H1 (cell line): ENCODE measurements at regions not wholly inside any gene's neighbourhood (a gene's known extent, or its start where the extent isn't known, plus 50 kb on each side); places are given as distances from the start of the nearest gene placed in this dataset.

Experiments
- CTCF ChIA-PET: fragments of 300-600 bp; sonication (Branson Sonifier 250); formaldehyde crosslinking; loops from one replicate; lab custom pipeline; 2021; ENCODE audit not compliant: partially characterized antibody; lab: Charles Lee
- POLR2A ChIA-PET: fragments of 300-600 bp; sonication (Branson Sonifier 250); formaldehyde crosslinking; loops from one replicate; lab custom pipeline; 2021; ENCODE audit warnings: inconsistent platforms; ENCODE audit not compliant: partially characterized antibody; lab: Charles Lee
- DNase-seq, 2 experiments: peaks; one replicate each; pipeline versions ENCODE4 v3.0.0 to v3.0.0-alpha.2; 2010 to 2022; ENCODE audit warnings: low spot score in 2 of 2, low read depth in 1 of 2, mixed read lengths in 1 of 2
- FAIRE-seq: peaks from 2 replicates; lab custom pipeline; 2011; peaks lifted over from hg19 to GRCh38; lab: Jason Lieb, UNC
- H2AFZ ChIP-seq: 2 replicates; pipeline ENCODE4 v1.8.1; 2012; ENCODE audit warnings: low read length, inconsistent platforms
- H2AK5ac ChIP-seq: 2 replicates; pipeline ENCODE4 v1.6.1; 2013; ENCODE audit warnings: low read depth, low read length
- H2BK120ac ChIP-seq: replicated peaks from 2 replicates; pipeline ENCODE3; 2013; ENCODE audit warnings: low read depth, low read length, inconsistent platforms
- H2BK12ac ChIP-seq: 2 replicates; pipeline ENCODE4 v1.6.1; 2013; ENCODE audit warnings: low read depth, low read length
- H2BK15ac ChIP-seq: 2 replicates; pipeline ENCODE4 v1.6.1; 2013; ENCODE audit warnings: low read length
- H2BK20ac ChIP-seq: 2 replicates; pipeline ENCODE4 v1.6.1; 2013; ENCODE audit warnings: low read length
- H2BK5ac ChIP-seq: 2 replicates; pipeline ENCODE4 v1.6.1; 2013; ENCODE audit warnings: low read depth, low read length
- H3K14ac ChIP-seq: 2 replicates; pipeline ENCODE4 v1.6.1; 2013; ENCODE audit warnings: inconsistent platforms; ENCODE audit not compliant: insufficient read length
- H3K18ac ChIP-seq: 2 replicates; pipeline ENCODE4 v1.6.1; 2013; ENCODE audit warnings: low read length; ENCODE audit errors: extremely low read depth
- H3K23ac ChIP-seq: 2 replicates; pipeline ENCODE4 v1.6.1; 2013; ENCODE audit warnings: inconsistent platforms; ENCODE audit not compliant: insufficient read length
- H3K23me2 ChIP-seq: 2 replicates; pipeline ENCODE4 v1.6.1; 2013; ENCODE audit warnings: low read depth, low read length
- H3K27ac ChIP-seq: 2 replicates; pipeline ENCODE4 v1.6.1; 2011; ENCODE audit warnings: low read depth, low read length, inconsistent platforms
- H3K27me3 ChIP-seq, 4 experiments: replicated peaks in 1 of 4; 1 replicate in 1 of 4; 2 replicates in 3 of 4; pipeline versions ENCODE4 v1.6.1 to v1.8.1; 2011 to 2013; ENCODE audit warnings: low read length in 3 of 4, mild to moderate bottlenecking in 3 of 4, inconsistent platforms in 2 of 4, mixed read lengths in 2 of 4, moderate library complexity in 1 of 4; ENCODE audit not compliant: control insufficient read depth in 3 of 4, insufficient read depth in 3 of 4; ENCODE audit errors: extremely low read depth in 1 of 4
- H3K36me3 ChIP-seq, 4 experiments: 2 replicates each; pipeline versions ENCODE4 v1.6.1 to v1.8.1; 2011 to 2013; ENCODE audit warnings: mild to moderate bottlenecking in 4 of 4, low read length in 3 of 4, moderate library complexity in 2 of 4, control low read depth in 1 of 4, inconsistent platforms in 1 of 4; ENCODE audit not compliant: insufficient read depth in 4 of 4, control insufficient read depth in 2 of 4
- H3K4ac ChIP-seq: replicated peaks from 2 replicates; pipeline ENCODE3; 2013; ENCODE audit warnings: low read length, low read depth, mixed read lengths, inconsistent platforms; ENCODE audit not compliant: insufficient read length
- H3K4me1 ChIP-seq, 4 experiments: replicated peaks in 1 of 4; 1 replicate in 1 of 4; 2 replicates in 3 of 4; pipeline versions ENCODE4 v1.6.1 to v1.8.1; 2011 to 2013; ENCODE audit warnings: low read length in 3 of 4, inconsistent platforms in 2 of 4, mixed read lengths in 1 of 4; ENCODE audit not compliant: insufficient read depth in 4 of 4, control insufficient read depth in 3 of 4
- H3K4me2 ChIP-seq, 2 experiments: 2 replicates each; pipeline versions ENCODE4 v1.6.1 to v1.8.1; 2011 to 2013; ENCODE audit warnings: low read depth in 2 of 2, low read length in 2 of 2, control low read depth in 1 of 2, inconsistent platforms in 1 of 2, mild to moderate bottlenecking in 1 of 2; ENCODE audit not compliant: insufficient read depth in 1 of 2
- H3K4me3 ChIP-seq, 4 experiments: fragments of 200-600, 300-600 bp in 1 of 4; sonication (generic), shearing (Covaris generic), sonication (Bioruptor Twin) in 1 of 4; 2 replicates each; pipeline versions ENCODE4 v1.5.1 to v1.8.1; 2011 to 2016; ENCODE audit warnings: low read length in 4 of 4, low read depth in 3 of 4, control low read depth in 2 of 4, inconsistent platforms in 2 of 4, mild to moderate bottlenecking in 2 of 4, mixed read lengths in 1 of 4, moderate library complexity in 1 of 4; ENCODE audit not compliant: insufficient read depth in 2 of 4; ENCODE audit errors: extremely low read depth in 1 of 4
- H3K56ac ChIP-seq: replicated peaks from 2 replicates; pipeline ENCODE3; 2013; ENCODE audit warnings: low read depth, mild to moderate bottlenecking, mixed read lengths, low read length, inconsistent platforms; ENCODE audit not compliant: insufficient read length
- H3K79me1 ChIP-seq: 2 replicates; pipeline ENCODE4 v1.6.1; 2013; ENCODE audit warnings: low read depth, low read length, control low read depth
- H3K79me2 ChIP-seq, 2 experiments: 2 replicates each; pipeline versions ENCODE4 v1.6.1 to v1.8.1; 2012 to 2013; ENCODE audit warnings: low read length in 2 of 2, mild to moderate bottlenecking in 2 of 2, inconsistent platforms in 1 of 2; ENCODE audit not compliant: insufficient read depth in 2 of 2, control insufficient read depth in 1 of 2
- H3K9ac ChIP-seq, 4 experiments: replicated peaks in 1 of 4; 1 replicate in 1 of 4; 2 replicates in 3 of 4; pipeline versions ENCODE4 v1.6.1 to v1.8.1; 2011 to 2013; ENCODE audit warnings: low read depth in 3 of 4, low read length in 3 of 4, control low read depth in 2 of 4, mild to moderate bottlenecking in 2 of 4, moderate library complexity in 2 of 4, inconsistent platforms in 1 of 4; ENCODE audit errors: extremely low read depth in 1 of 4
- H3K9me3 ChIP-seq, 2 experiments: 2 replicates each; pipeline versions ENCODE4 v1.6.1 to v1.8.1; 2012 to 2013; ENCODE audit warnings: mild to moderate bottlenecking in 2 of 2, moderate library complexity in 2 of 2, control low read depth in 1 of 2, inconsistent platforms in 1 of 2, low read depth in 1 of 2, low read length in 1 of 2, mixed read lengths in 1 of 2; ENCODE audit not compliant: insufficient read depth in 2 of 2
- H4K20me1 ChIP-seq, 2 experiments: replicated peaks in 1 of 2; 2 replicates each; pipeline versions ENCODE3 to v1.8.1; 2011 to 2013; ENCODE audit warnings: inconsistent platforms in 2 of 2, low read length in 2 of 2, mild to moderate bottlenecking in 1 of 2; ENCODE audit not compliant: insufficient read depth in 2 of 2, control insufficient read depth in 1 of 2
- H4K5ac ChIP-seq: 2 replicates; pipeline ENCODE4 v1.6.1; 2013; ENCODE audit warnings: low read length, low read depth, mixed read lengths, inconsistent platforms; ENCODE audit not compliant: insufficient read length
- H4K8ac ChIP-seq: 2 replicates; pipeline ENCODE4 v1.8.0; 2013; ENCODE audit warnings: mild to moderate bottlenecking, moderate library complexity, low read length, inconsistent platforms; ENCODE audit not compliant: insufficient read depth; ENCODE audit errors: extremely low read depth
- H4K91ac ChIP-seq: replicated peaks from 2 replicates; pipeline ENCODE3; 2013; ENCODE audit warnings: low read length, mixed read lengths, inconsistent platforms; ENCODE audit not compliant: insufficient read length
- CBX5 ChIP-seq: fragments of 300-800, 300-1000 bp; sonication (generic); IDR thresholded peaks from 2 replicates; pipeline ENCODE4 v1.7.1; 2016; ENCODE audit warnings: antibody characterized with exemption, low read length, low read depth
- EZH2 ChIP-seq: fragments of 200-600 bp; sonication (generic); IDR thresholded peaks from 2 replicates; pipeline ENCODE4 v1.7.1; 2012; ENCODE audit warnings: low read depth, mild to moderate bottlenecking, moderate library complexity, low read length, inconsistent platforms; ENCODE audit not compliant: severe bottlenecking
- FOSL1 ChIP-seq: IDR thresholded peaks from 2 replicates; pipeline ENCODE4 v1.6.1; 2011; ENCODE audit warnings: mild to moderate bottlenecking, low read depth, low read length, moderate library complexity; ENCODE audit not compliant: insufficient read depth
- JUND ChIP-seq: IDR thresholded peaks from 2 replicates; pipeline ENCODE4 v1.6.1; 2011; ENCODE audit warnings: mild to moderate bottlenecking, improper control_type of control experiment, low read length
- PHF8 ChIP-seq: fragments of 200-600 bp; sonication (generic); conservative IDR thresholded peaks from 2 replicates; pipeline ENCODE4 v1.7.1; 2012; ENCODE audit warnings: low read depth, mild to moderate bottlenecking, inconsistent platforms, low read length, moderate library complexity
- POLR2A ChIP-seq, 2 experiments: IDR thresholded peaks; 1 replicate in 1 of 2; 2 replicates in 1 of 2; pipeline ENCODE4 v1.6.1; 2011; ENCODE audit warnings: low read depth in 2 of 2, low read length in 2 of 2, mild to moderate bottlenecking in 2 of 2; ENCODE audit errors: control extremely low read depth in 1 of 2
- SIRT6 ChIP-seq: IDR thresholded peaks from one replicate; pipeline ENCODE4 v1.7.1; 2012; ENCODE audit warnings: low read length, inconsistent platforms
- SP1 ChIP-seq: IDR thresholded peaks from 2 replicates; pipeline ENCODE4 v1.6.1; 2011; ENCODE audit warnings: low read depth, low read length
- SP2 ChIP-seq: IDR thresholded peaks from 2 replicates; pipeline ENCODE4 v1.6.1; 2012; ENCODE audit warnings: mild to moderate bottlenecking, low read length, inconsistent platforms
- YY1 ChIP-seq: IDR thresholded peaks from 2 replicates; pipeline ENCODE4 v1.6.1; 2011; ENCODE audit warnings: low read depth, mild to moderate bottlenecking, low read length

DNA sequence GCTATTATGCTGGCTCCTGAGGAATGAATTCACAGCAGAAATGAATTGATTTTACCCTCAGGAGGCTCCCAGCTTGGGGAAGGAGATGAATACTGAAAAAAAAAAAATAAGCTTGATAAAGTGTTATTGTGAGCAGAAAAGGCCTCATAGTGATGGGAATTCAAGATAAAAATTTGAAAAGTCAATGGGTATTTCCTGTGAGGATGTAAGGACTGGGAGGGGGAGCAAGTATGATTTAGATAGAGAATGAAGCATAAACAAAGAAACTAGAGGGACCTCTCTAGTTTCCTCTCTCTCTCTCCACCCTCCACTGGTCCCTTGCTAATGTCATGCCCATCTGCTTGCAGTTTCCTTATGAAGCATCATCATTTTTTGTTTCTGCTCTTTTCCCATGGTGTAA, 439.0 kb upstream of the PLXNA2 start:
- Histone ChIP-seq H4K5ac (no peak overlapping the region), H3K18ac (no peak overlapping the region), H3K4ac (no peak overlapping the region), H2BK12ac (no peak overlapping the region), H3K4me1 (no peaks in the 10 kb centered on the region), H3K9ac (no peak overlapping the region), H3K79me2 (no peaks in the 10 kb centered on the region), H4K91ac (no peak overlapping the region), H2BK15ac (no peak overlapping the region), H2BK20ac (no peak overlapping the region), H4K8ac (no peak overlapping the region), H3K14ac (no peak overlapping the region), H3K36me3 (no peaks in the 10 kb centered on the region), H2BK120ac (no peak overlapping the region), H2BK5ac (no peak overlapping the region), H3K9me3 (no peaks in the 10 kb centered on the region), H3K4me2 (no peak overlapping the region), H4K20me1 (no peaks in the 10 kb centered on the region), H3K56ac (no peak overlapping the region), H3K27ac (no peak overlapping the region), H3K23me2 (no peaks in the 10 kb centered on the region), H3K23ac (no peak overlapping the region), H3K79me1 (no peaks in the 10 kb centered on the region), H3K27me3 (no peaks in the 10 kb centered on the region), H2AK5ac (no peak overlapping the region), H3K4me3 (no peak overlapping the region), H2AFZ (no peak overlapping the region)
- FAIRE-seq (no peak), DNase-seq (no peak)
- CTCF ChIA-PET, result interaction anchor here (1.2 to 2.8 kb wide), 2 partner anchors 9 to 31 kb away, joined by 6 to 7 read pairs; no protein-coding TSS in a partner anchor
- no peak for TF ChIP-seq EZH2
- no peak for TF ChIP-seq SIRT6
- TF ChIP-seq PHF8, result no peak
- no peak for TF ChIP-seq POLR2A (IDR thresholded peaks at IDR 0.05; ENCODE audit: control extremely low read depth in 1 of 2, low read depth in 2 of 2, low read length in 2 of 2)
- TF ChIP-seq YY1, result no peak
- no peak for TF ChIP-seq CBX5
- TF ChIP-seq SP2, result no peak
- TF ChIP-seq JUND, result no peak
- no peak for TF ChIP-seq FOSL1
- TF ChIP-seq SP1, result no peak
- POLR2A ChIA-PET, result no interaction called here
